ENCODE measurements at regions not wholly inside any gene's neighbourhood (a gene's known extent, or its start where the extent isn't known, plus 50 kb on each side); places are given as distances from the start of the nearest gene placed in this dataset.
"Not testable (repeated sequence)": the region's sequence is repeated elsewhere in the genome, so short reads cannot be mapped to it uniquely, and the experiment has no call there.

DNA sequence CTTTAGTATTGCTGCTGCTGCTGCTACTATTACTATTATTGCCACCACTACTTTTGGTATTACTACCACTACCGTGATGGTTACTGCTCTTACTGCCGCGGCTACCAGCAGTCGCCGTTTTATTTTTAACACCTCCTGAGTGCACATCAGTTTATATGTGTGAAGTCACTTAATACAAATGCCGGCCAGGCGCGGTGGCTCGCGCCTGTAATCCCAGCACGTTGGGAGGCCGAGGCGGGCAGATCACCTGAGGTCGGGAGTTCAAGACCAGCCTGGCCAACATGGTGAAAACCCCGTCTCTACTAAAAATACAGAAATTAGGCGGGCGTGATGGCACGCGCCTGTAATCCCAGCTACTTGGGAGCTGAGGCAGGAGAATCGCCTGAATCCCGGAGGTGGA is 486.7 kb downstream of the XYLT1 start:
- not testable (repeated sequence) for TF ChIP-seq CTCF (IDR thresholded peaks at IDR 0.05); ZFX (IDR thresholded peaks at IDR 0.05; ENCODE audit: borderline replicate concordance)
